ENCODE measurements at regions not wholly inside any gene's neighbourhood (a gene's known extent, or its start where the extent isn't known, plus 50 kb on each side); places are given as distances from the start of the nearest gene placed in this dataset.

- DNase-seq (ENCODE audit: low spot score) = no peak
These were observed 342.9 kb upstream of the PLXNA2 start for GRCh38 chr1:208587110-208587509.

- DNase-seq (ENCODE audit: low spot score) = no peak
These were observed 349.3 kb upstream of the PLXNA2 start for GRCh38 chr1:208593306-208594006.

- no peak for DNase-seq (ENCODE audit: low spot score)
These were observed 351.1 kb upstream of the PLXNA2 start for GRCh38 chr1:208595236-208595635.

GRCh38 chr1:208595745-208596144 lies 351.6 kb upstream of the PLXNA2 start:
- DNase-seq (ENCODE audit: low spot score) = no peak

- DNase-seq (ENCODE audit: low spot score) = no peak
These were observed 353.4 kb upstream of the PLXNA2 start for GRCh38 chr1:208597571-208597970.

GRCh38 chr1:208598021-208598420 lies 353.8 kb upstream of the PLXNA2 start:
- no peak for DNase-seq (ENCODE audit: low spot score)

- no peak for DNase-seq (ENCODE audit: low spot score)
These were observed 354.9 kb upstream of the PLXNA2 start for GRCh38 chr1:208599063-208599462.

- no peak for DNase-seq (ENCODE audit: low spot score)
These were observed 356.4 kb upstream of the PLXNA2 start for GRCh38 chr1:208600456-208601190.

GRCh38 chr1:208601561-208601960 lies 357.4 kb upstream of the PLXNA2 start:
- DNase-seq (ENCODE audit: low spot score) = no peak

- no peak for DNase-seq (ENCODE audit: low spot score)
These were observed 359.5 kb upstream of the PLXNA2 start for GRCh38 chr1:208603721-208604120.

- DNase-seq (ENCODE audit: low spot score) = no peak
These were observed 360.1 kb upstream of the PLXNA2 start for GRCh38 chr1:208604295-208604694.

- DNase-seq (ENCODE audit: low spot score) = no peak
These were observed 362.8 kb upstream of the PLXNA2 start for GRCh38 chr1:208606959-208607358.

- no peak for DNase-seq (ENCODE audit: low spot score)
These were observed 363.4 kb upstream of the PLXNA2 start for GRCh38 chr1:208607616-208608015.

- DNase-seq (ENCODE audit: low spot score) = no peak
These were observed 370.4 kb upstream of the PLXNA2 start for GRCh38 chr1:208614610-208615009.

GRCh38 chr1:208615371-208615770 lies 371.2 kb upstream of the PLXNA2 start:
- no peak for DNase-seq (ENCODE audit: low spot score)

- DNase-seq (ENCODE audit: low spot score) = no peak
These were observed 372.6 kb upstream of the PLXNA2 start for GRCh38 chr1:208616776-208617175.

- DNase-seq (ENCODE audit: low spot score) = no peak
These were observed 384.1 kb upstream of the PLXNA2 start for GRCh38 chr1:208628022-208628914.

GRCh38 chr1:208631092-208631491 lies 386.9 kb upstream of the PLXNA2 start:
- no peak for DNase-seq (ENCODE audit: low spot score)

GRCh38 chr1:208631506-208631905 lies 387.3 kb upstream of the PLXNA2 start:
- no peak for DNase-seq (ENCODE audit: low spot score)

- no peak for DNase-seq (ENCODE audit: low spot score)
These were observed 390.4 kb upstream of the PLXNA2 start for GRCh38 chr1:208634346-208635140.

- no peak for DNase-seq (ENCODE audit: low spot score)
These were observed 393.0 kb upstream of the PLXNA2 start for GRCh38 chr1:208637181-208637580.

- DNase-seq (ENCODE audit: low spot score) = no peak
These were observed 395.2 kb upstream of the PLXNA2 start for GRCh38 chr1:208639382-208639781.
